ENCODE measurements at regions not wholly inside any gene's neighbourhood (a gene's known extent, or its start where the extent isn't known, plus 50 kb on each side); places are given as distances from the start of the nearest gene placed in this dataset.

GRCh38 chr13:104779311-104779993 lies 1713.2 kb upstream of the SLC10A2 start:
- DNase-seq, result no peak

GRCh38 chr13:104773775-104774174 lies 1707.6 kb upstream of the SLC10A2 start:
- DNase-seq, result peak in 1 of 2 donors; percentile 11

GRCh38 chr13:104769545-104769944 lies 1703.3 kb upstream of the SLC10A2 start:
- DNase-seq, result no peak

DNA sequence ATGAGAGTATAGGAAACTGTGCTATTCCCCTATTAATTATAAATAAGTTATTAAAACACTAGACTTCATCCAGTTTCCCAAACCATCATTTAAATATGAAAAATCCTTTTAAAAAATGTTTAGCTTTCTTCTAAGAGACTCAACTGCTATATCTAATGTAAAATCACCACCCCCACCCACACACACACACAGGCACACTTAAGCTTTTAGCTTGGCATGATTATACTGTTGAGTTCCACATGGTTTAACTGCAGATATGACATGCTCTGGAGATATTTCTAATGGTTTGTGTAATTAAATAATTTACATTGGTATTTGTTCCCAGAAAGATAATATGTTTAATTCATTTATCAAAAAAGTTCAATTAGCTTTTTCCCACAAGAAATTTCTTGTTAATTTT lies 1700.1 kb upstream of the SLC10A2 start:
- no peak for DNase-seq

DNA sequence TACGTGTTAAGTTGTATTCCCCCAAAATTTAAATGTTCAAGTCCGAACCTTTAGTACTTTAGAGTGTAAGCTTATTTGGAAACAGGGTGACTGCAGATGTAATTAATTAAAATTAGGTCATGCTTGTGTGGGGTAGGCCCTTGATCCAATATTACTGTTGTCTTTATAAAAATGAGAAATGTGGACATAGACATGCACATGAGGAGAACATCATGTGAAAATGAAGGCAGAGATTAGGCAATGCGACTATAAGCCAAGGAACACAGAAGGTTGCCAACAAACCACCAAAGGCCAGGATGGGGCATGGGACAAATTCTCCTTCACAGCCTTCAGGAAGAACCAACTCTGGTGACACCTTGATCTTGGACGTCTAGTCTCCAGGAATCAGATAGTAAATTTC lies 1698.4 kb upstream of the SLC10A2 start:
- no peak for DNase-seq

GRCh38 chr13:104759069-104759468 lies 1692.9 kb upstream of the SLC10A2 start:
- no peak for DNase-seq

GRCh38 chr13:104757712-104758111 lies 1691.5 kb upstream of the SLC10A2 start:
- DNase-seq, result no peak

DNA sequence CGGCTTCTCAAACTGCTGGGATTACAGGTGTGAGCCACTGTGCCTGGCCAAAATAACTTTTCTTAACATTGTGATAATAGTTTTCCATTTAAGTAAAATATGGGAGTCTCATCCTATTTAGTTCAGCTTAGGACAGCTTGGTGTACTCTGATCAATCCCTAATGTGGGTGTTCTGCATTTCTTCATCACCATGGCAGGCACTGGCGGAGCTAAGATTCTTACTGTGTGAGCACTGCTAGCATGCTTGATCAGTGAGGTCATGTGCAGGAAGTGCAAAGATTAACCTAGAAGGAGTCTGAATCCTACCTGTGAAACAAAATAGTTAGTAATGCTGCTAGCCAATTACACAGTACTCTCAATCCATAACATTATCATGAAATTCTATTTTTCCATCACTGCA lies 1684.2 kb upstream of the SLC10A2 start:
- no peak for DNase-seq

DNA sequence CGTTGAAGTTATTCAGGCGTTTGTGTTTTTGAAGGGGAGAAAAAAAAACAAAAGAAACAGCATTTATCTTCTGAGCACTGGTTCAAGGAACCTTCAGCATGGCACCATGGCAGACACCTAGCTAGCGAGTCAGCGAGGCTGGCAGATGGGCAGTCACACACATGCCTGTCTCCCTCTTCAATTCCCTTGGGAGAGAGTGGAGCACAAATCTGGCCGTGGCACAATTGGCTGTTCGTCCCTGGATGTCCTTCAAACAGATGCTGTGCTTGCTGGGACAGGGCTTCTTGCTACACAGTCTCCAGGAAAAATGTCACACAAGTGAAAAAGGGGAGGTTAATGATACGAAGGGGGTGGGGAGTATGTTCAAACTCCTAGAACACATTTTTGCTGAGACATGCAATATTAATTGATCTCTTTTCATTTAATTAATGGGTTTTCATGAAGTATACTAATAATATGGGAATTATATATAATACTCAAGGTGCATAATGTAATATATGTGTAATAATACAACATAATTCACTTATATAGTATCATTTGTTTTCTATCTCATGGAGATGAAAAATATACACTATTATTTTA lies 1674.5 kb upstream of the SLC10A2 start:
- DNase-seq, result no peak

DNA sequence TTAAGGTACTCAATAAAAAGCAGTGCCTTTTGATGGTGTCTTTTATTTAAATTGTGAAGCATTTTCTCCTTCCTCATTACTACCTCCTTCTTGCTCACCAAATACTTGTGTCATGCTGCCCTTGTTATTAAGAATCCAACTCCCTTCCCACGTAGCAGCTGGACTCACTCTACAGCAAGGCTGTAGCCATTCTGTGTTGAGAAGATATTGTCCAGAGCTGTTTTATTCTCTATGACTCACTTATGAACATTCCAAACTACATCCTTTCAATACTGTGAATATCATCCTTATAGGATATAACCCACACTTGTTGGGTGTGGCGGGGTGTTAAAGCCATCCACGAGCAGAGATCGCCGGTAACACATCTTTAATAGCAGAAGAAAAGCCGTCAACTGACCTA lies 1671.5 kb upstream of the SLC10A2 start:
- DNase-seq, result no peak

DNA sequence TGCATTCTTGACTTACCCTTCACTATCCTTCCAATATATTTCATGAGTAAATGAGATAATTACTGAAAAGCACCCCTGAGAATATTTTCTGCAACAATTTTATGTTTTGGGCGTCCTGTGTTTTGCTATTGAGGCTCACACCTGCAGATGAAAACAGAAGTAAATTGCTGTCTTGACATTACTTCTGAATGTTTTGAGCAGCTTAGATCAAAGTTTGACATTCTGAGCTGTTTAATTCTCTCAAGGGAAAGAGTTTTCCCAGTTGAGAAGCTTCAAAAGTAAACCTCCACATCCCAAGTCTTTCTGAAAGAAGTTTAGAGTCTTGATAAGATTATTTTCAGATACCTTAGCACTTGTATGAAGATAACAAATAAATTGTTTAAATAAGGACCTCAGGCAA lies 1667.2 kb upstream of the SLC10A2 start:
- no peak for DNase-seq

DNA sequence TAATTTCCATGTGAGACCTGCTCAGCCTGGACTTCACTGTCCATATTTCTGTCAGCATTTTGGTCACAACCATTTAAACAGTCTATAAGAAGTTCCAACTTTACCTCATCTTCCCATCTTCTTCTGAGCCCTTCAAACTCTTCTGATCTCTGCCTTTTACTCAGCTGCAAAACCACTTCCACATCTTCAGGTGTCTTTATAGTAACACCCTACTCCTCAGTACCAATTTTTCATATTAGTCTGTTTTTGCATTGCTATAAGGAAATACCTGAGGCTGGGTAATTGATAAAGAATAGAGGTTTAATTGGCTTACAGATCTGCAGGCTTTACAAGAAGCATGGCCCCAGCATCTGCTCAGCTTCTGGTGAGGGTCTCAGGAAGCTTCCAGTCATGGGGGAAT lies 1648.9 kb upstream of the SLC10A2 start:
- DNase-seq, result no peak

GRCh38 chr13:104705031-104705750 lies 1639.0 kb upstream of the SLC10A2 start:
- no peak for DNase-seq

- DNase-seq, result no peak
These were observed 1635.4 kb upstream of the SLC10A2 start for GRCh38 chr13:104701591-104701990.

DNA sequence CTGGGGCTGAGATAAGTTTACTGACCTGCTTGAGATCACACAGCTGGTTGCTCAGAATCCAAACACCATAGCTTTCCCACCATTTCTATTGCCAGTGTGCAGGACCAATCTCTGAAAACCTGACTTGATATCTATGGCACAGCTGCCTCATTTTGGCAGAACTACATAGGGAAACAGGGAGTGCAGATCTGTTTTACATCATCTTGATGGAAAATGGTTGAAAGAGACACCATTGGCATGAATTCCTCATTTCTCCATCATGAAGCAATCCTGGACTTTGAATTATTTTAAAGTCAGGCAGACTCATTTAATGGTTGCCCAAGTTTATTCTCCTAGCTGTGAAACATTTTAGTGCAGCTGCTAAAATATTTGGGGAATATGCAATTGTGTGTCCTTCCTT lies 1628.2 kb upstream of the SLC10A2 start:
- no peak for DNase-seq

- no peak for DNase-seq
These were observed 1626.9 kb upstream of the SLC10A2 start for GRCh38 chr13:104693126-104693525.

DNA sequence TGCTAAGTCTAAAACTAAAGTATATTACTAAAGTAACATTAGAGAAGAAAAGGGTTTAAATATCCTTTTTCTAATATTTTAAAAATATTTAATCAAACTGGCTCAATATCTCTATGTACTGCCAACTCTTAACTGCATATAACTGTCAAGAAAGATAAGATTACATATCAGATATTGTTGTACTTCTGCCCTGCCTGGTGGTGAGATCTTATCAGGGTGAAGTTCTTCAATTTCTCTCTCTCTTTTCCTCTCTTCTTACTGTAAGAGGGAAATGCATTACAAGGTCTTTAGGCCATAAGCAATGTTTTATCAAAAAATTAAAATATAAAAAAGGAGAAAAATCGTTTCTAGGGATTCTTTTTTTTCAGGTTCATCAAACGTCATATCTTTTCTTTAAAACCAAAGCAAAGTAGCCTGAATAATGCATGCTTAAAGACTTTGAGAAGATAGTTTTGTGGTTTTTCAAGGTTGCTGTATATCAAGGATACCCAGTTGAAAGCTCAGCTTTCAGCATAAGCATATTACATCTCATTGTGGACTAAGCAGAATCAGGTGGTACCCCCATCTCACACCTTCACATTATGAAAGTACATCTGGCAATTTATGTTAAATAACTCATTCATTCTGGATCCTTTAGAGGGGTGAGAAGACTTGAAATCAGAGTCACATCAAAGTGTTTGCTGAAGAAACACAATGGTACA lies 1625.7 kb upstream of the SLC10A2 start:
- DNase-seq, result no peak

GRCh38 chr13:104686484-104686883 lies 1620.3 kb upstream of the SLC10A2 start:
- DNase-seq, result no peak

GRCh38 chr13:104683789-104684188 lies 1617.6 kb upstream of the SLC10A2 start:
- DNase-seq, result no peak

DNA sequence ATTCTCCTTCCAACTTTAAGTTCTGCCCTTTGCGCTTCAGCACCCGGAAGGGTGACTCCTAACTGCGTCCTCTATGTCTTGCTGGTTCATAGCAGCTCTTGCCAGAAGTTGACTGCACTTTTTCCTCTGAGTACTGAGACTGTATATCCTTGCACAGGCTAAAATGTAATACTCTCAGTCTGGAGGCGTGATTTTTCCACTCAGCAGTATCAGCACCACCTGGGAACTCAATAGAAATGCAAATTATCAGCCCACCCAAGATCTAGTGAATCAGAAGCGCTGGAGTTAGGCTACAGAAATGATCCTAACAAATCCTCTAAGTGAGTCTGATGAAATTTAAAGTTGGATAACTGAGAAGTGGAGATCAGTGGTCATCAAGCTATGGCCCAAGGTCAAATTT lies 1611.9 kb upstream of the SLC10A2 start:
- no peak for DNase-seq

- DNase-seq, result no peak
These were observed 1605.7 kb upstream of the SLC10A2 start for GRCh38 chr13:104671901-104672300.

DNA sequence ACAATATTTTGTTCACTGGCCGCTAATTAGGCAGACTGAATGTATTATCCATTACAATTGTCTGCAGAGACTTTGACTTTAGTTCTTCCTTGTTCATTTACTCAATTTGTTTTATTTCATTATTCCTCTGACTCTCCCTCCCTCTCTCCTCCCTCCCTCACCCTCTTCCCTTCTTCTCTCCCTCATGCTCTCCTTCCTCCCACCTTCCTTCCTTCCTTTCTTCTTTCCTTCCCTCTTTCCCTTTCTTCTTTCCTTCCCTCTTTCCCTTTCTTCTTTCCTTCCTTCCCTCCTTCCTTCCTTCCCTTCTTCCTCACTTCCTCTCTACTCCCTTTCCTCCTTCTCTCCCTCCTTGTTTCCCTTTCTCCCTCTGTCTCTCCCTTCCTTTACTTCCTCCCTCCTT lies 1591.0 kb upstream of the SLC10A2 start:
- no peak for DNase-seq

DNA sequence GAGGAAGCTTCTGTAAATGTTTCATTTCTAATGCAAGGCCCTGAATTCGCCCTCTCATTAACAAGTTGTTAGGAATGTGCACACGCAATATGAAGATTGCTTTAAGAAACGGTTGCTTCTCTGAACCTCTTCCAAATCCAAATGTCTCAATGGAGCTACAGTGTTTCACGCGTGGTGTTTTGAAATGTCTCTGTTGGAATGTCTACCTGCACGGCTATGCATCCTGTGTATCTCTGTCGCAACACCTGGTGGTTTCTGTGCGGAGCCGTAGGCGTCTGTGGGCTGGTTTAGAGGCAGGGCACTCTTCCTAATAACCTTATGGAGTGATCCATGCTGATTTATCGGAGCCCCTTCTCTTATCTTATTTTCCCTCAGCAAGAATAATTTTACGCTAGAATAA lies 1584.2 kb upstream of the SLC10A2 start:
- DNase-seq, result no peak

GRCh38 chr13:104648291-104648690 lies 1582.1 kb upstream of the SLC10A2 start:
- no peak for DNase-seq

All from CD4-positive, alpha-beta T cell treated with Interleukin-1 beta for 1 hour (primary cell).